ENCODE measurements at regions not wholly inside any gene's neighbourhood (a gene's known extent, or its start where the extent isn't known, plus 50 kb on each side); places are given as distances from the start of the nearest gene placed in this dataset.
A peak's percentile ranks its signal among the peaks of the same experiment; 100 is the strongest.

DNA sequence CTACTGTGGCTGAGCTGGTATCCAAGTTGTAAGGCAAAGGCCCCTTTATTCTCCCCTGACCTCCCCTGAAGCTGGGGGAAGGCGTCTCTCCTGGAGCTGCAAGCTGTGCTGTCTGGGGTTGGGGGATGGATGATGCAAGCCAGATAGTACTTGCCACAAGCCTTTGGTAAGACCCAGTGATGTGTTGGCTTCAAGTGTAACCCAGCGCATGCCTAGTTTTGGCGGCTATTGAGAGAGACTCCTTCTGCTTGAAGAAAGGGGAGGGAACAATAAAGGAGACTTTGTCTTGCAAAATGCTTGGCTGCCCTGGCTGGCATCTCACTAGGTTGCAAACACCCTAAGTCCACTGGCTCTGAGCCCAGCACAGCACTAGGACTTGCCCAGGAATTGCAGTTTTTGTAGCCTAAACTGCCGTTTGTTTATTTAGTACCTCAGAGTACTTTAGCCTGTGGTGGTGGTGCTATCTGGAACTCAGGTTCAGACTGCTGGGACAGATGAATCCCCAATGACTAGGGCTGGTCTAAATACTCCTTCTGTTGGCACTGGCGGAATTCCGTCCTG lies 108.2 kb downstream of the TNFSF13B start:
- Histone ChIP-seq H3K27ac (ENCODE audit: low read depth, low read length, poor library complexity, severe bottlenecking) (no peak overlapping the region), H3K36me3 (ENCODE audit: insufficient read depth, low read length, poor library complexity, severe bottlenecking) (no peaks in the 10 kb centered on the region), H3K27me3 (replicated peaks; ENCODE audit: insufficient read depth, low read depth, low read length, poor library complexity) (no peaks in the 10 kb centered on the region), H3K9me3 (ENCODE audit: low read depth, low read length, poor library complexity, severe bottlenecking) (no peaks in the 10 kb centered on the region), H3K4me3 (ENCODE audit: low read depth, low read length, poor library complexity, severe bottlenecking) (no peak overlapping the region), H3K4me1 (ENCODE audit: insufficient read depth, low read length, poor library complexity, severe bottlenecking) (no peaks in the 10 kb centered on the region)
- ChIA-PET POLR2A (ENCODE audit: low non-redundant PET) (no interaction called here), CTCF (no interaction called here)
- intact Hi-C loops (cut with micrococcal nuclease; ENCODE audit: unreplicated experiment), result no loop called here
- no peak for TF ChIP-seq EZH2 (IDR thresholded peaks at IDR 0.05; ENCODE audit: borderline replicate concordance, low read depth, low read length, poor library complexity, severe bottlenecking)
- TF ChIP-seq, protein P1, sequence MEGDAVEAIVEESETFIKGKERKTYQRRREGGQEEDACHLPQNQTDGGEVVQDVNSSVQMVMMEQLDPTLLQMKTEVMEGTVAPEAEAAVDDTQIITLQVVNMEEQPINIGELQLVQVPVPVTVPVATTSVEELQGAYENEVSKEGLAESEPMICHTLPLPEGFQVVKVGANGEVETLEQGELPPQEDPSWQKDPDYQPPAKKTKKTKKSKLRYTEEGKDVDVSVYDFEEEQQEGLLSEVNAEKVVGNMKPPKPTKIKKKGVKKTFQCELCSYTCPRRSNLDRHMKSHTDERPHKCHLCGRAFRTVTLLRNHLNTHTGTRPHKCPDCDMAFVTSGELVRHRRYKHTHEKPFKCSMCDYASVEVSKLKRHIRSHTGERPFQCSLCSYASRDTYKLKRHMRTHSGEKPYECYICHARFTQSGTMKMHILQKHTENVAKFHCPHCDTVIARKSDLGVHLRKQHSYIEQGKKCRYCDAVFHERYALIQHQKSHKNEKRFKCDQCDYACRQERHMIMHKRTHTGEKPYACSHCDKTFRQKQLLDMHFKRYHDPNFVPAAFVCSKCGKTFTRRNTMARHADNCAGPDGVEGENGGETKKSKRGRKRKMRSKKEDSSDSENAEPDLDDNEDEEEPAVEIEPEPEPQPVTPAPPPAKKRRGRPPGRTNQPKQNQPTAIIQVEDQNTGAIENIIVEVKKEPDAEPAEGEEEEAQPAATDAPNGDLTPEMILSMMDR (conservative IDR thresholded peaks at IDR 0.05; ENCODE audit: low read depth, low read length), result no peak
- no TSS peak for BruUV-seq (replicated peaks)
- no peak for DNase-seq (ENCODE audit: low spot score)

DNA sequence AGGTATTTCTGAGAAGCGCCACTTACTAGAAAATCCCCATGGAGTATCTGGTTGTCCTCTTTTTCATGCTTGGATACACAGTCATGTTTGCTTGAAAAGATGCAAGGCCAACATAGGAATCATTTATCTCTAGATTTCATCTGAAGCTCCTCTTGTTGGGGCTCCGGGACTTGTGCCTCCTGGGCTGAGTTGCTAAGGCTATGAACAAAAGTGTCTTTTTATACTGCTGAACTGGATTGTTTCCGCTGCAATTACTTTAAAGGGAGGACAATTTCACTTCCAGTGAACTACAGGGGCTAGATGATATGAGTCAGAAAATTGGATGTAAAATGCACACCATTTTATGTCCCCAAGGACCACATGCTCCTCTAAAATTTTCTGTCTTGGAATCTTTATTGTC lies 114.1 kb downstream of the TNFSF13B start:
- BruUV-seq (replicated peaks), result no TSS peak
- intact Hi-C loops (cut with micrococcal nuclease; ENCODE audit: unreplicated experiment), result no loop called here
- Histone ChIP-seq H3K27ac (ENCODE audit: low read depth, low read length, poor library complexity, severe bottlenecking) (no peak overlapping the region), H3K36me3 (ENCODE audit: insufficient read depth, low read length, poor library complexity, severe bottlenecking) (no peaks in the 10 kb centered on the region), H3K9me3 (ENCODE audit: low read depth, low read length, poor library complexity, severe bottlenecking) (no peaks in the 10 kb centered on the region), H3K4me3 (ENCODE audit: low read depth, low read length, poor library complexity, severe bottlenecking) (no peak overlapping the region), H3K27me3 (replicated peaks; ENCODE audit: insufficient read depth, low read depth, low read length, poor library complexity) (no peaks in the 10 kb centered on the region), H3K4me1 (ENCODE audit: insufficient read depth, low read length, poor library complexity, severe bottlenecking) (peaks cover 7% of the 10 kb centered on the region)
- peak; percentile 46 for DNase-seq (ENCODE audit: low spot score)
- TF ChIP-seq, protein P1 (conservative IDR thresholded peaks at IDR 0.05; ENCODE audit: low read depth, low read length), result no peak
- TF ChIP-seq EZH2 (IDR thresholded peaks at IDR 0.05; ENCODE audit: borderline replicate concordance, low read depth, low read length, poor library complexity, severe bottlenecking), result no peak
- ChIA-PET POLR2A (ENCODE audit: low non-redundant PET) (no interaction called here), CTCF (no interaction called here)

DNA sequence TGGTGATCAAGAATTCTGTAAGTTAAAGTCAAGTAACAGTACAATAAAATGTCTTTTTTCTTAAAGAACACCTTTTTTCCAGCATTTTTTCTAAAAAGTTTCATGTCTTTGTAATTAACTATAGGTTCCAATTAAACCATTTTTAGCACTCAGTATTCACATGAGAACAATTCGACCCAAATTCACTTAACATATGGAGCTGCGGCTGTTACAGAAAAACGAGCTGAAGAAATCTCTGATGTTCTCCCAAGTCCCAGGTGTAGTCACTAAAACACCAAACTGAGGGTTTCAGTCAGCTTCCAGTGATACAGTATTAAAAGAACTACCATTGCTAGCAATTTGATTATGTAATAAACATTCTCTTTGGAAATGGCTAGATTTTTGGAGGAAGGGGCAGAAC lies 117.6 kb downstream of the TNFSF13B start:
- intact Hi-C loops (cut with micrococcal nuclease; ENCODE audit: unreplicated experiment), result no loop called here
- Histone ChIP-seq H3K4me1 (ENCODE audit: insufficient read depth, low read length, poor library complexity, severe bottlenecking) (peaks cover 7% of the 10 kb centered on the region), H3K4me3 (ENCODE audit: low read depth, low read length, poor library complexity, severe bottlenecking) (no peak overlapping the region), H3K27ac (ENCODE audit: low read depth, low read length, poor library complexity, severe bottlenecking) (no peak overlapping the region), H3K36me3 (ENCODE audit: insufficient read depth, low read length, poor library complexity, severe bottlenecking) (no peaks in the 10 kb centered on the region), H3K27me3 (replicated peaks; ENCODE audit: insufficient read depth, low read depth, low read length, poor library complexity) (no peaks in the 10 kb centered on the region), H3K9me3 (ENCODE audit: low read depth, low read length, poor library complexity, severe bottlenecking) (no peaks in the 10 kb centered on the region)
- POLR2A ChIA-PET (ENCODE audit: low non-redundant PET), result no interaction called here
- no TSS peak for BruUV-seq (replicated peaks)
- no peak for TF ChIP-seq EZH2 (IDR thresholded peaks at IDR 0.05; ENCODE audit: borderline replicate concordance, low read depth, low read length, poor library complexity, severe bottlenecking)
- no peak for DNase-seq (ENCODE audit: low spot score)
- CTCF ChIA-PET, result no interaction called here

DNA sequence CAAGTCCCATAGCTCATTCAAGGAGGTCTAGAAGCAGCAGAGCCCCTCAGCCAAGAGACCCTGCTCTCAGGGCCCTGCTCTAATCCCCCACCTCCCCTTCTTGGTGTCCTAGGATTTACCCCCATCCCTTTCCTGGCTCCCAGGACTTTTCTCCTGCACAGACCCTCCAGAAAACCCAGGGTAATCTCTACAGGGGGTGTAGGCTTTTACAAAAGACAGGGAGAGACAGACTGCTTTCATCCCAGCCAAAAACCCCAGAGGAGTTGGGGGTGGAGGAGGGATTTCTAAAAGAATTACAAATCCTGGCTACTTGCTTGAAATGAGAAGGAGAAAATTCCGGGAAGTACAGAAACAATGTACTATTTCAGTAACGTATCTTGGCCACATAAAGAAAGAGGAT lies 133.3 kb downstream of the TNFSF13B start:
- DNase-seq (ENCODE audit: low spot score), result no peak
- CTCF ChIA-PET, result no interaction called here
- intact Hi-C loops (cut with micrococcal nuclease; ENCODE audit: unreplicated experiment), result no loop called here
- no peaks in the 10 kb centered on the region for H3K4me1 ChIP-seq (ENCODE audit: insufficient read depth, low read length, poor library complexity, severe bottlenecking)
- no peak overlapping the region for H3K4me3 ChIP-seq (ENCODE audit: low read depth, low read length, poor library complexity, severe bottlenecking)
- no peak for TF ChIP-seq EZH2 (IDR thresholded peaks at IDR 0.05; ENCODE audit: borderline replicate concordance, low read depth, low read length, poor library complexity, severe bottlenecking)
- TF ChIP-seq, protein P1 (conservative IDR thresholded peaks at IDR 0.05; ENCODE audit: low read depth, low read length), result no peak
- H3K36me3 ChIP-seq (ENCODE audit: insufficient read depth, low read length, poor library complexity, severe bottlenecking), result no peaks in the 10 kb centered on the region
- no peak overlapping the region for H3K27ac ChIP-seq (ENCODE audit: low read depth, low read length, poor library complexity, severe bottlenecking)
- BruUV-seq (replicated peaks), result no TSS peak
- POLR2A ChIA-PET (ENCODE audit: low non-redundant PET), result no interaction called here
- H3K9me3 ChIP-seq (ENCODE audit: low read depth, low read length, poor library complexity, severe bottlenecking), result no peaks in the 10 kb centered on the region
- peaks cover 5% of the 10 kb centered on the region for H3K27me3 ChIP-seq (replicated peaks; ENCODE audit: insufficient read depth, low read depth, low read length, poor library complexity)

Measured in A673 (cell line).